ENCODE measurements at regions not wholly inside any gene's neighbourhood (a gene's known extent, or its start where the extent isn't known, plus 50 kb on each side); places are given as distances from the start of the nearest gene placed in this dataset.

DNA sequence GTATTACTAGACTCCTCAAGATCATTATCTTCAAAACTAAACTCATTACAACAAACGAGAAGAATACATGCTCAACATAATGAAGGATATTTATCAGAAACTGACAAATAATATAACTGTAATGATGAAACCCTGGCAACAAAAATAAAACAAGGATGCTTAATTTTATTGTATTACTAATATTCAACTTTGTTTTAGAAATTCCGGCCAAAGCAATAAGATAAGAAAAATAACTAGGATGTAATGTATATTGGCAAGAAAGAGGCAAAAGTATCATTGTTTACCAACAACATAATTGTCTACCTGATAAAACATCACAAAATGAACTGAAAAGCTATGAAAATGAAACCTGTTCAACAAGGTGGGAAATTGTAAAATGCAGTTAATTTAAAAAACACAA, 588.3 kb upstream of the ZFHX3 start:
- no peak for DNase-seq (ENCODE audit: low read depth in 1 of 2, low spot score in 1 of 2)
- in situ Hi-C loops (cut with HindIII; ENCODE audit: low pct_unique_long_range_greater_than_20kb, low sequenced_read_pairs), result no loop called here
- TF ChIP-seq JUND (IDR thresholded peaks at IDR 0.05; ENCODE audit: low read depth), result no peak

- TF ChIP-seq JUND (IDR thresholded peaks at IDR 0.05; ENCODE audit: low read depth), result no peak
- DNase-seq (ENCODE audit: low read depth in 1 of 2, low spot score in 1 of 2), result no peak
- in situ Hi-C loops (cut with HindIII; ENCODE audit: low pct_unique_long_range_greater_than_20kb, low sequenced_read_pairs), result no loop called here
These were observed 581.1 kb upstream of the ZFHX3 start for GRCh38 chr16:73629011-73629410.

GRCh38 chr16:73617738-73618137, 569.8 kb upstream of the ZFHX3 start:
- DNase-seq (ENCODE audit: low read depth in 1 of 2, low spot score in 1 of 2), result no peak
- in situ Hi-C loops (cut with HindIII; ENCODE audit: low pct_unique_long_range_greater_than_20kb, low sequenced_read_pairs), result no loop called here
- no peak for TF ChIP-seq JUND (IDR thresholded peaks at IDR 0.05; ENCODE audit: low read depth)

GRCh38 chr16:73616770-73617169, 568.8 kb upstream of the ZFHX3 start:
- no peak for DNase-seq (ENCODE audit: low read depth in 1 of 2, low spot score in 1 of 2)
- in situ Hi-C loops (cut with HindIII; ENCODE audit: low pct_unique_long_range_greater_than_20kb, low sequenced_read_pairs), result no loop called here
- TF ChIP-seq JUND (IDR thresholded peaks at IDR 0.05; ENCODE audit: low read depth), result no peak

DNA sequence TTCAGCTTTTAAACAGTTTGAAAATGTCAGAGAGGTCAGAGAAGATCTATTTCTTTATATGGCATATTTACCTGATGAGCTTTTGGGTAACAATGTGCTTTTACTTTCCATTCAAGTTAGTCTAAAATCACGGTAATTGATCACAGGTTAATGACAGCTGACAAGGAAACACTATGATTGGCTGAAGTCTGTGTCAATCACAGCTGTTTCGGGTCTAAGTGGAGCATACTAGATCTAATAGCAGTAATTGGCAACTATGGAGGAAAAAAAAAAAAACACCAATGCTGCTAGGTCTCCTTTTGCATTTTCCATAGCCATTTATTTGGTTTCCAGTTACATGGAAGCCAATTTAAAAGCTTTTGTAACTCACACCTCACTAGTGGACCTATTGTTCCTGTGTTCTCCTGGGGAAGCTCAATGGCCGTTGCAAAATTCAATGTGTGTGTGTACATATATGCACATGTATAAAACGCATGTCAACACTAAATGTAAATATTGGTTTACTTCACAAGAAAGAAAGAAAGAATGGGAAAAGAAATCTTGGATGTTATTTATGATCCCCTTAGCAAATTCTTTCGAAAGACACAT, 568.3 kb upstream of the ZFHX3 start:
- in situ Hi-C loops (cut with HindIII; ENCODE audit: low pct_unique_long_range_greater_than_20kb, low sequenced_read_pairs), result no loop called here
- no peak for TF ChIP-seq JUND (IDR thresholded peaks at IDR 0.05; ENCODE audit: low read depth)
- DNase-seq (ENCODE audit: low read depth in 1 of 2, low spot score in 1 of 2), result peak in 1 of 2 experiments; percentile 69

- in situ Hi-C loops (cut with HindIII; ENCODE audit: low pct_unique_long_range_greater_than_20kb, low sequenced_read_pairs), result no loop called here
- DNase-seq (ENCODE audit: low read depth in 1 of 2, low spot score in 1 of 2), result no peak
- no peak for TF ChIP-seq JUND (IDR thresholded peaks at IDR 0.05; ENCODE audit: low read depth)
These were observed 567.4 kb upstream of the ZFHX3 start for GRCh38 chr16:73615071-73615940.

DNA sequence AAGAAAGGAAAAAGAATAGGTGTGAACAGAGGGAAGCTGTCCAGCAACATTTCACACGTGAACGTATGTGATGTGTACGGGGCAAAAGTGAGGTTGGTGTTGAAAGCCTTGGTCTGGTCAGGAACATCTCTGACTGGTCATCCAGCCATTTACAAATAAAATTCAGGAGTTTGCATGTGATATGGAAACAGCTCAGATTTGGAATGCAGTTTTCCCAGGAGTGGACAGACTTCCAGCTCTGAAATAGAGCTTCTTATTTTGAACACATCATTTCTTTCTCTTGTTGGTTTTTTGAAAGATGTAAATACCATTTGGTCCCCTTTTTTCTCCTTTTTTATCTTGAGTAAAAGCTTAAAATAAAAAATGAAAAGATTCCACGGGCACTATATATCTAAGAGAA, 566.2 kb upstream of the ZFHX3 start:
- DNase-seq (ENCODE audit: low read depth in 1 of 2, low spot score in 1 of 2), result no peak
- no peak for TF ChIP-seq JUND (IDR thresholded peaks at IDR 0.05; ENCODE audit: low read depth)
- in situ Hi-C loops (cut with HindIII; ENCODE audit: low pct_unique_long_range_greater_than_20kb, low sequenced_read_pairs), result no loop called here

DNA sequence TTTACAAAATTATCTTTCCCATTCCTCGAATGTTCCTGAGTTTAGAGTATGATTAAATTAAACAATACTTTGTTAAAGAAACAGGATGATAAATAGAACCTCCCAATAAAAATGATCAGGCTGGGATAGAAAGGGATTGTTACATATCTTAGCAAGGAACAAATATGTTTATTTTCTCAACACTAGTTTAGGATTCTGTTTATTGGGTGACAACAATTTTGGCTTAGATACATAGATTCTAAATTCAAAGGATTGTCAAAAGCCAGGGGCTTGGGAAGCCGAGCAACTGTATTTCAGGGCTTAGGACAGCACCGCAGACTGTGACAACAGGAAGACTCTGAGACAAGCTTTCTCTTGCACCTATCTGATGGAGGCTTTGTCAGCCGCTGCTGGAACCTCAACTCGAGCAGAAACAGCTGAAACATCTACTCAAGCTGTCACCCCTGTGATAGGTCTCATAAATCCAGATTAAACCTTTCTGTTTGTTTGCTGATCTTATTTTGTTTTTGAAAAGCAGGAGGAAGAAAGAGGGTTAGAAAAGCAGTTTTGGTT, 562.8 kb upstream of the ZFHX3 start:
- no peak for DNase-seq (ENCODE audit: low read depth in 1 of 2, low spot score in 1 of 2)
- in situ Hi-C loops (cut with HindIII; ENCODE audit: low pct_unique_long_range_greater_than_20kb, low sequenced_read_pairs), result no loop called here
- TF ChIP-seq JUND (IDR thresholded peaks at IDR 0.05; ENCODE audit: low read depth), result no peak

- no peak for TF ChIP-seq JUND (IDR thresholded peaks at IDR 0.05; ENCODE audit: low read depth)
- in situ Hi-C loops (cut with HindIII; ENCODE audit: low pct_unique_long_range_greater_than_20kb, low sequenced_read_pairs), result no loop called here
- DNase-seq (ENCODE audit: low read depth in 1 of 2, low spot score in 1 of 2), result no peak
These were observed 562.2 kb upstream of the ZFHX3 start for GRCh38 chr16:73610160-73610559.

GRCh38 chr16:73608911-73609310, 561.0 kb upstream of the ZFHX3 start:
- no peak for DNase-seq (ENCODE audit: low read depth in 1 of 2, low spot score in 1 of 2)
- in situ Hi-C loops (cut with HindIII; ENCODE audit: low pct_unique_long_range_greater_than_20kb, low sequenced_read_pairs), result no loop called here
- TF ChIP-seq JUND (IDR thresholded peaks at IDR 0.05; ENCODE audit: low read depth), result no peak

DNA sequence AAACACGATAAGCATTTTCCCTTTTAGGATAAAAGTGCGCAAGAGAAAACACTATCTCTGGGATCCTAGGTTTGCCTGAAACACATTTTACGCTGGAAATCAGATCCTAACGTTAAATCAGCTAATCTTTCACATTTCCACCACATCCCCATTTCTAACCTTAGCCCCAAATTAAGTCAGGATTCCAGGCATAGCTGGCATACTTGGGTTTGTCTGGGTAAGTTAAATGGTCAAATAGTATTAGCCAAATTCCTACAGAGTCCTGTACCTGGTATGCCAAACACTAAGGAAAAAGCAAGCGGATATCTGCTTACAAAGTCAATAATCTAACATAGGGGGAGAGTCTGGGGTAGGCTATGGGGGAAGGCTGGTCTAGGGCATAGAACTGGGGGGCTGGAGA, 557.4 kb upstream of the ZFHX3 start:
- in situ Hi-C loops (cut with HindIII; ENCODE audit: low pct_unique_long_range_greater_than_20kb, low sequenced_read_pairs), result no loop called here
- TF ChIP-seq JUND (IDR thresholded peaks at IDR 0.05; ENCODE audit: low read depth), result no peak
- peak in 1 of 2 experiments; percentile 35 for DNase-seq (ENCODE audit: low read depth in 1 of 2, low spot score in 1 of 2)

- no peak for TF ChIP-seq JUND (IDR thresholded peaks at IDR 0.05; ENCODE audit: low read depth)
- DNase-seq (ENCODE audit: low read depth in 1 of 2, low spot score in 1 of 2), result no peak
- in situ Hi-C loops (cut with HindIII; ENCODE audit: low pct_unique_long_range_greater_than_20kb, low sequenced_read_pairs), result no loop called here
These were observed 554.0 kb upstream of the ZFHX3 start for GRCh38 chr16:73601911-73602310.

DNA sequence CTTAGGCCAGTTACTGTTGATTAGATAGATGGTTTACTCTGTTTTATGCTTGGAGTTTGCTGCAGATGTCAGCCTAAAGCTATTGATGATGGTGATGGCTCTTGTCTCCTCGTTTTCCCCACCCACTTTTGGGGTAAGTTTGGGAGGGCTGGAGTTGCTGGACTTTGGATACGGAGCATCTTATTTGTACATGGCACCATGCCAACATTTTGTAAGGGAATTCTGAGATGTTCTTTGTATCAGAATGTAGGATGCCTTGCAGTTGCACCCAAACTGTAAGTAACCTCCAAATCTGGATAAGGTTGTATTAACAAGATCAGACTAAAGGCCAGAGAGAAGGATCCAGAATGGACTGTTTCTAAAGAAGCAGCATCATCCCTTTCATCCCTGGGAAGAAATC, 551.9 kb upstream of the ZFHX3 start:
- in situ Hi-C loops (cut with HindIII; ENCODE audit: low pct_unique_long_range_greater_than_20kb, low sequenced_read_pairs), result no loop called here
- no peak for TF ChIP-seq JUND (IDR thresholded peaks at IDR 0.05; ENCODE audit: low read depth)
- no peak for DNase-seq (ENCODE audit: low read depth in 1 of 2, low spot score in 1 of 2)

Measured in T47D (cell line).